Right lobe of liver (tissue), 6 donors: ENCODE measurements at regions not wholly inside any gene's neighbourhood (a gene's known extent, or its start where the extent isn't known, plus 50 kb on each side); places are given as distances from the start of the nearest gene placed in this dataset.
"Not testable (repeated sequence)": the region's sequence is repeated elsewhere in the genome, so short reads cannot be mapped to it uniquely, and the experiment has no call there.

Experiments
- ATAC-seq, 4 donors: fragments of 200-7000 bp; cut with Tn5 transposase; one replicate each; pipeline ENCODE4 v1.9.1; 2020; ENCODE audit warnings: mild to moderate bottlenecking in 4 of 4, moderate library complexity in 4 of 4
- DNase-seq, 3 donors: peaks; one replicate each; pipeline ENCODE4 v3.0.0-alpha.2; 2020
- H3K27ac ChIP-seq, 3 donors: fragments of 200-600 bp; one replicate each; pipeline ENCODE4 v1.8.0; 2022
- H3K27me3 ChIP-seq, 2 donors: fragments of 200-600 bp; one replicate each; pipeline ENCODE4 v1.8.0; 2022
- H3K36me3 ChIP-seq, 4 donors: fragments of 200-600 bp; sonication (generic) in 1 of 4; one replicate each; pipeline versions ENCODE4 v1.5.1 to v1.8.0; 2017 to 2022; ENCODE audit warnings: control low read depth in 1 of 4
- H3K4me1 ChIP-seq, 4 donors: fragments of 200-600 bp; sonication (generic) in 1 of 4; one replicate each; pipeline versions ENCODE4 v1.5.1 to v1.8.0; 2017 to 2022; ENCODE audit warnings: control low read depth in 1 of 4
- H3K4me3 ChIP-seq, 3 donors: fragments of 200-600 bp; one replicate each; pipeline ENCODE4 v1.8.0; 2022
- H3K9me3 ChIP-seq, 4 donors: fragments of 200-600 bp; sonication (generic) in 1 of 4; one replicate each; pipeline versions ENCODE4 v1.5.1 to v1.8.0; 2017 to 2022; ENCODE audit warnings: control low read depth in 1 of 4
- POLR2A ChIP-seq: fragments of 450-650 bp; IDR thresholded peaks from one replicate; pipeline ENCODE4 v1.6.1; 2017; ENCODE audit warnings: antibody characterized with exemption, mild to moderate bottlenecking
- WGBS: methylation state at CpG from one replicate; pipeline ENCODE4 v1.1.6; 2018; ENCODE audit warnings: low coverage, low lambda C conversion rate; ENCODE audit not compliant: insufficient coverage; ENCODE audit errors: missing lambda C conversion rate; 5-methylcytosine and 5-hydroxymethylcytosine counted together
- intact Hi-C, 2 donors: fragments of 100-400 bp; cut with DNase I; formaldehyde crosslinking; loops; one replicate each; pipeline versions ENCODE4 v1.11.2 to v1.14.1; 2022
- TF ChIP-seq, protein P1 (sequence below), 4 donors: fragments of 200-600 bp in 3 of 4; fragments of 450-650 bp in 1 of 4; IDR thresholded peaks; one replicate each; pipeline versions ENCODE4 v1.5.1 to v1.8.0; 2016 to 2022; ENCODE audit warnings: antibody characterized with exemption in 4 of 4, mild to moderate bottlenecking in 2 of 4
- donor health status: DM: no; HTN: yes; CAD: no.
- donor health status: DM: no; HTN: no; CAD: no.
- donor health status: DM: no; HTN: no; CAD: no.
- donor health status: DM: no; HTN: yes; CAD: no.
- donor health status: DM: no; HTN: yes; CAD: no.

DNA sequence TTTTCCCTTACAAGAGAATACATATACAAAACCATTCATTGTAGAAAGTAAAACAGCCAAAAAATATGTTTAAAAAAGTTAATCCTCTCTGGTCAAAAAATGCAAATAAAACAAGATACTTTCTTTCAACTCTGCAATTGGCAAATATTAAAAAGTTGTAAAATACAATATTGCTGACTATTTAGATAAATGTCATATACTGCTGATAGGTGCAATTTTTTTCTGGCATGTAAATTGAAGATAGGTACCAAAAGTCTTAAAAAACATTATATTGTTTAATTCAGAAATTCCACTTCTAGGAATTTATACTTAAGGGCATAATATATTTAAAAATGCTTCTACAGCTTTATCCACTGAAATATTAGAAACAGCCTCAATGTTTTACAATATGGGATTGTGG is 66.4 kb upstream of the TLL1 start:
- H3K9me3 ChIP-seq: no peaks in the 10 kb centered on the region
- TF ChIP-seq, protein P1, sequence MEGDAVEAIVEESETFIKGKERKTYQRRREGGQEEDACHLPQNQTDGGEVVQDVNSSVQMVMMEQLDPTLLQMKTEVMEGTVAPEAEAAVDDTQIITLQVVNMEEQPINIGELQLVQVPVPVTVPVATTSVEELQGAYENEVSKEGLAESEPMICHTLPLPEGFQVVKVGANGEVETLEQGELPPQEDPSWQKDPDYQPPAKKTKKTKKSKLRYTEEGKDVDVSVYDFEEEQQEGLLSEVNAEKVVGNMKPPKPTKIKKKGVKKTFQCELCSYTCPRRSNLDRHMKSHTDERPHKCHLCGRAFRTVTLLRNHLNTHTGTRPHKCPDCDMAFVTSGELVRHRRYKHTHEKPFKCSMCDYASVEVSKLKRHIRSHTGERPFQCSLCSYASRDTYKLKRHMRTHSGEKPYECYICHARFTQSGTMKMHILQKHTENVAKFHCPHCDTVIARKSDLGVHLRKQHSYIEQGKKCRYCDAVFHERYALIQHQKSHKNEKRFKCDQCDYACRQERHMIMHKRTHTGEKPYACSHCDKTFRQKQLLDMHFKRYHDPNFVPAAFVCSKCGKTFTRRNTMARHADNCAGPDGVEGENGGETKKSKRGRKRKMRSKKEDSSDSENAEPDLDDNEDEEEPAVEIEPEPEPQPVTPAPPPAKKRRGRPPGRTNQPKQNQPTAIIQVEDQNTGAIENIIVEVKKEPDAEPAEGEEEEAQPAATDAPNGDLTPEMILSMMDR (IDR thresholded peaks at IDR 0.05): no peak
- no peak for TF ChIP-seq POLR2A
- no peak overlapping the region for H3K27ac ChIP-seq
- intact Hi-C loops: no loop called here
- ATAC-seq (no peak), DNase-seq (no peak)
- no peaks in the 10 kb centered on the region for H3K4me1 ChIP-seq
- no peaks in the 10 kb centered on the region for H3K27me3 ChIP-seq
- H3K4me3 ChIP-seq: no peak overlapping the region
- no peaks in the 10 kb centered on the region for H3K36me3 ChIP-seq

DNA sequence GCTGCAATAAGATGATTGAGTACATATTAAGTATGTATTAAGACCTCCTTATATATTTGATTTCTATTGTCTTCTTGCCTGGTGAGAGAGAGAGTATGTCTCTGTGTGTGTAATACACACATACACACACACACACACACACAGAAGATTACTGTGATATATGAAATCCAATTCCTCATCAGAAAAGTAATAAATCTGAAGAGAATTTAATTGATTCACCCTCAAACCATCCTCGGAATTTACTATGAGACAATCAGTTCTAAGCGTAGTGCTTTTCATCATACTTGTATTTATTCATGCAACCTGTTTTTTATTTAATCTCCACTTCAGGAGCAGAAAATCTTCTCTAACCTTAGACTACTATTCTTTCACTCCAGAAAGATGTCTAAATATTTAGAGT is 62.3 kb upstream of the TLL1 start:
- ATAC-seq: no peak
- no peaks in the 10 kb centered on the region for H3K36me3 ChIP-seq
- no peak for TF ChIP-seq POLR2A
- TF ChIP-seq, protein P1 (IDR thresholded peaks at IDR 0.05): no peak
- H3K27me3 ChIP-seq: no peaks in the 10 kb centered on the region
- intact Hi-C loops: no loop called here
- no peaks in the 10 kb centered on the region for H3K4me1 ChIP-seq
- no peak overlapping the region for H3K4me3 ChIP-seq
- no peak overlapping the region for H3K27ac ChIP-seq
- DNase-seq: no peak
- WGBS: 75% methylated on average over 2 of the region's 2 CpGs
- H3K9me3 ChIP-seq: no peaks in the 10 kb centered on the region

DNA sequence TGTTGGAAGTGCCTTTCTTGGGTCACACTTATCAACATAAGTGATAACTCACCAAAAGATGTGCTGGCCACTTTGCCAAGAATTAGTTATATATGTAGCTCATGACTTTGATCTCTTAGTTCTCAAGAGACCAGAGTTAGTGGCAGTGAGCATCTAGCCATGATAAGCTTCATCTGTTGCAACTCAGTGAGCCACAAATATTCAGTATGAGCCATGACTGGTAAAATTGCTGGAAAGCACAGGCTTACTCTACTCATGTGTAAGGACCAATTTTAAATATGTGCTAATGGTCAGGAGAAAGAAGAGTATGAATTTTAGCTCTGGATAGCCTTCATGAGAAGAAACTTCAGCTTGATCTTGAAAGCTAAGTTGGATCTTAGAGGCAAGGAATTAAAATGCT is 59.4 kb upstream of the TLL1 start:
- TF ChIP-seq, protein P1 (IDR thresholded peaks at IDR 0.05): no peak
- TF ChIP-seq POLR2A: no peak
- no peak overlapping the region for H3K4me3 ChIP-seq
- no peak overlapping the region for H3K27ac ChIP-seq
- ATAC-seq (no peak), DNase-seq (no peak)
- no peaks in the 10 kb centered on the region for H3K4me1 ChIP-seq
- no peaks in the 10 kb centered on the region for H3K36me3 ChIP-seq
- no peaks in the 10 kb centered on the region for H3K27me3 ChIP-seq
- intact Hi-C loops: no loop called here
- no peaks in the 10 kb centered on the region for H3K9me3 ChIP-seq

DNA sequence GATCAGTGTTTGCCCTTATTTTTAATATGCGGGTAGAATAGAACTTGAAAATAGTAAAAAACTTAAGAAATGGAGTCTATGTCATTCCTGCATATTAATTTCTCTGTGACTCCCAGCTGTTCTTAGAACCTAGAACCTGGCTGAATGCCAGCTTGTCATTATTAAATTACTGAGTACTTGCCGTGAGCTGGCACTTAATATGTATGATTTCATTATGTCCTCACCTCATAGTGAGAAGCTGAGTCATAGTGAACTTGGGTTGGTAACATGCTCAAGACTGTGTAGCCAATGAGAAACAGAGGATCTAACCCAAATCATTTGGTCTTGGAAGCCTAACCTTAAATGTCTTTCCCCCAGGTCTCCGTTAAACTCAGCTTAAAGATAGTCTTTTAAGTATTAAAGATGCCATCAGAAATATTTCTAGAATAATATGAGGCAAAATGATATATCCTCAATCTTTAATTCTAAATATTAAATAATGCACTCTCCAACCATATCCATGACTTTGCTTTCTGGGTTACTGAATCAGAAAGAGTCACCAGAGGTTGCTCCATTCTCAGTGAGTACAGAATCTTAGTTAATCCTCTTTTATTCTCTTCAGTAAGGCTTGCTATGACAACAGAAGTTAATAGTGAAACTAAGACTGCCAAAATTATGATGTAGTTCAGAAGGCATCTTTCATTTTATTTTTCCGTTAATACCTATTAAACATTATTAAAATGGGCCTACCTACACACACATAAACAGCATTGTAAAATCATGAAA is 58.6 kb upstream of the TLL1 start:
- DNase-seq (no peak), ATAC-seq (no peak)
- Histone ChIP-seq H3K9me3 (no peaks in the 10 kb centered on the region), H3K27ac (no peak overlapping the region), H3K36me3 (no peaks in the 10 kb centered on the region), H3K4me3 (no peak overlapping the region), H3K4me1 (no peaks in the 10 kb centered on the region), H3K27me3 (no peaks in the 10 kb centered on the region)
- intact Hi-C loops: no loop called here
- WGBS: 74% methylated on average over 4 of the region's 4 CpGs
- TF ChIP-seq POLR2A: no peak
- TF ChIP-seq, protein P1 (IDR thresholded peaks at IDR 0.05): no peak

DNA sequence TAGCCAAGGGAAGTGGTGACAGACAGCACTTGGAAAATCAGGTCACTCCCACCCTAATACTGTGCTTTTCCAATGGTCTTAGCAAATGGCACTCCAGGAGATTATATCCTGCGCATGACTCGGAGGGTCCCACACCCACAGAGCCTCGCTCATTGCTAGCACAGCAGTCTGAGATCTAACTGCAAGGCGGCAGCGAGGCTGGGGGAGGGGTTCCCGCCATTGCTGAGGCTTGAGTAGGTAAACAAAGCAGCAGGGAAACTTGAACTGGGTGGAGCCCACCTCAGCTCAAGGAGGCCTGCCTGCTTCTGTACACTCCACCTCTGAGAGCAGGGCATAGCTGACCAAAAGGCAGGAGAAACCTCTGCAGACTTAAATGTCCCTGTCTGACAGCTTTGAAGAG is 53.9 kb upstream of the TLL1 start:
- ATAC-seq, H3K9me3 ChIP-seq, H3K27ac ChIP-seq, DNase-seq, H3K36me3 ChIP-seq, H3K4me1 ChIP-seq, H3K27me3 ChIP-seq, H3K4me3 ChIP-seq, intact Hi-C loops: not testable (repeated sequence)
- no CpG with 5 or more reads among the region's 6 CpGs for WGBS
